ES-I3 (cell line): ENCODE measurements at regions not wholly inside any gene's neighbourhood (a gene's known extent, or its start where the extent isn't known, plus 50 kb on each side); places are given as distances from the start of the nearest gene placed in this dataset.
"Not testable (repeated sequence)": the region's sequence is repeated elsewhere in the genome, so short reads cannot be mapped to it uniquely, and the experiment has no call there.

Experiments used
- H3K36me3 ChIP-seq: 2 replicates; pipeline ENCODE4 v1.6.1; 2013; ENCODE audit warnings: mild to moderate bottlenecking, low read length, control low read depth, moderate library complexity; ENCODE audit not compliant: insufficient read depth
- H3K4me1 ChIP-seq: 2 replicates; pipeline ENCODE4 v1.6.1; 2013; ENCODE audit warnings: mild to moderate bottlenecking, control low read depth, low read length; ENCODE audit not compliant: insufficient read depth
- H3K9ac ChIP-seq: 2 replicates; pipeline ENCODE4 v1.6.1; 2013; ENCODE audit warnings: low read depth, mild to moderate bottlenecking, low read length, moderate library complexity
- H3K9me3 ChIP-seq: 2 replicates; pipeline ENCODE4 v1.6.1; 2013; ENCODE audit warnings: mild to moderate bottlenecking, low read length, moderate library complexity; ENCODE audit not compliant: control insufficient read depth, insufficient read depth

DNA sequence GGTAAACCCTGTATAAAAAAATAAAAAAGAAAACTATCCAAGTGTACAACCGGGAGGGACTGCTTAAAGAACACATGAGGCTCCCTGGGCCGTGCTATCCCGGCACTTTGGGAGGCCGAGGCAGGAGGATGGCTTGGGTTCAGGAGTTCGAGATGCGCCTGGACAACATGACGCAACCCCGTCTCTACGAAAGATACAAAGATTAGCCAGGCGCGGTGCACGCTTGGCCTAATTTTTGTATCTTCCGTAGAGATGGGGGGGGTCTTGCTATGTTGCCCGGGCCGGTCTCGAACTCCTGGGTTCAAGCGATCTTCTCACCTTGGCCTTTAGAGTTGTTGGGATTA lies 101.7 kb upstream of the VKORC1L1 start:
- not testable (repeated sequence) for H3K36me3 ChIP-seq, H3K9me3 ChIP-seq, H3K4me1 ChIP-seq
- H3K9ac ChIP-seq = peak overlapping the region; percentile 96; the same call in 1 of the 2 replicates

DNA sequence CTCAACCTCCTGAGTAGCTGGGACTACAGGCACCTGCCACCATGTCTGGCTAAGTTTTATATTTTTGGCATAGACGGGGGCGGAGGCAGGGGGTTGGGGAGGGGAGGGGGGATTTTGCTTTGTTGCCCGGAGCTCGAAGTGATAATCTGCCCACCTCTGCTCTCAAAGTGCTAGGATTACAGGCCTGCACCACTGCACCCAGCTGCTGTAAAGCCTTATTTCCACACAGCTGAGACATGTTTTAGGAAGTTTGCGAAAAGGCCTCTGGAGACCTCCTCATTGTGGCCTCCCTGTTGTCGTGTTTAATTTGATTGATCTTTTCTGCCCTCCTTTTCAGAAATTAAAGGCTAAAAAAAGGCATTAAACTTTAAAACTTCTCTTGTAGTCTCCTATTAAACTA lies 96.2 kb upstream of the VKORC1L1 start:
- not testable (repeated sequence) for H3K4me1 ChIP-seq, H3K9ac ChIP-seq, H3K9me3 ChIP-seq, H3K36me3 ChIP-seq

DNA sequence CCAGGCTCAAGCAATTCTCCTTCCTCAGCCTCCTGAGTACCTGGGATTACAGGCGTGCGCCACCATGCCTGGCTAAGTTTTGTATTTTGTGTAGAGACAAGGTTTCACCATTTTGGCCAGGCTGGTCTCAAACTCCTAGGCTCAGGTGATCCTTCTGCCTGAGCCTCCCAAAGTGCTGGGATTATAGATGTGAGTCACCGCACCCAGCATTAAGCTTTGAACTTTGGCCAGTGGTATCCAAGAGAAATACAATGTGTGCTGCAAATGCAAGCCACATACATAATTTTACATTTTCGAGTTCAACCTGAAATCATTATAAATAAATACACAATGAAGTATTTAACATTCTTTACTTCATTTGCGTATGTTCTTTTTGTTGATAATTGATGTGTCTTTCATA lies 82.9 kb upstream of the VKORC1L1 start:
- H3K9ac ChIP-seq, H3K9me3 ChIP-seq, H3K4me1 ChIP-seq, H3K36me3 ChIP-seq: not testable (repeated sequence)

DNA sequence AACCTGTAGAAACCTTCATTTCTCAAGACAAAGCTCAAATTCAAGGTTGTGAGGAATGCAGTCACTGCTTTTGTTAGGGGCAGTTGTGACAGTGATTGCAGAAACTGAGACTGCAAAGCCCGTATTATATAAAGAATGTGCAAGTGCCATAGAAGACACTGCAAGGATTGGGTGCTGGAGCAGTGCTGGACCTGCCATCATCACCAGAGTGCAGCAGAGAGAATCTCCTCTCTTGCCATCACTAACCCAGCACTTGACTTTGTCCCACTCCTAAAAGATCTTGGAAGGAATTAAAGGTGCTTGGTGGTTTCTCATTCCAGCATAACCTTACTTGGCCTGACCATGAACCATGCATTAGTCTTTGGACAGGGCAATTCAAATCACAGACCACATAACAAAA lies 81.1 kb upstream of the VKORC1L1 start:
- H3K9me3 ChIP-seq, H3K9ac ChIP-seq, H3K36me3 ChIP-seq, H3K4me1 ChIP-seq: not testable (repeated sequence)

DNA sequence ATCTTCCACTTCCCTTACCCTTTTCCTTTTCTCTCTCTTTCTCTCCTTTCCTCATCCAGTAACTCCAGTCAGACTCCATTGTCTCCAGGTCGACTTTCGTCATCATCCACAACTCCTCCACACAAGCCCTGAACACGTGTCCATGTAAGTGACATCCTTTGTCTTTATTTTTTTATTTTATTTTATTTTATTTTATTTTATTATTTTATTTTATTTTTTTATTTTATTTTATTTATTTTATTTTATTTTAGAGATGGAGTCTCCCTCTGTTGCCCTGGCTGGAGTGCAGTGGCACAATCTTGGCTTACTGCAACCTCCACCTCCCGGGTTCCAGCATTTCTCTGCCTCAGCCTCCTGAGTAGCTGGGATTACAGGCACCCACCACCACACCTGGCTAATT lies 80.1 kb upstream of the VKORC1L1 start:
- H3K9me3 ChIP-seq, H3K36me3 ChIP-seq, H3K9ac ChIP-seq, H3K4me1 ChIP-seq: not testable (repeated sequence)

DNA sequence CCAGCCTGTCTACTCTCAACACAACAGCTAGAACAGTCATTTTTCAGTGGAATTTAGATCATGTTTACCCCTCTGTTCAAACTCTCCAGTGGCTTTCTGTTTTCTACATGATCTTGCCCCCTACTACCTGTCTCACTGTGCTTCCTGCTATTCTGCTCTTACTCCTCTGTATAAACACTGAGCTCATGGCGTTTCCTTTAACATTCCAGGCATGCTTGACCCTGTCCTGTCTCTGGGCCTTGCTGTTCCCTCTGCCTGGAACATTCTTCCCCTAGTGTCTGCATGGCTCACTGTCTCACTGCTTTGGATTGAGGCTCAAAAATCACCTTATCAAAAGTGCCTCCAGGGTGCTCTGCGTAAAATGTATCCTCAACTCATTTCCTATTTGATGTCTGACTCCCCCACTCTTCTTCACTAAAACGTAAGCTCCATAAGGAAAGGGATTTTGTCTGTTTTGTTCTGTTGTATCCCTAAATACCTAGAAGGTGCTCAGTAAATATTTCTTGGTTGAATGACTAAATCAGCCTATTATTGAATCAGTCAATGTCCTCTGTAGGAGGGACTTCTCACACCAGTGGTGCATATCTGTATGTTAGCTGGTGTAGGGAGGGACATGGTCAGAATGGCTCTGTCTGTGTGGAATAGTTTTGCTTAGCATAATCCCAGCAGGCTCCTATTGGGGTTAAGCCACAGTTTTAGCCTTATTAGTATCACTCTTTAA lies 78.0 kb upstream of the VKORC1L1 start:
- H3K4me1 ChIP-seq = peaks cover 13% of the 10 kb centered on the region; the same call in 1 of the 2 replicates
- not testable (repeated sequence) for H3K9me3 ChIP-seq, H3K9ac ChIP-seq, H3K36me3 ChIP-seq

DNA sequence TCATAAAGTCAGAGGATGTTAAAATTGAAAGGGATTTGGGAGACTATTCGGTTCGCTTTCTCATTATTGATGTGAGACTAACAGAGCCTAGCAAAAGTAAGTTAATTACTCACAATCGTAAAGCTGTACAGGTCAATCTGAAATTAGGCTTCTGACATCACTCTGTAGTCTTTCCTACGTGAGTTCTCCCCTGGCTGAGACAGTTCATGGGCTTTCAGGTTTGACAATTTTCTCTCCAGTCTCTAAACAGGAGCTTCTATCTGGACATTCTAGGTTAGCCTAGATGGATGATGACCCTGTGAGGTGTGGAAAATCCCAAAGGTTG lies 77.5 kb upstream of the VKORC1L1 start:
- H3K9me3 ChIP-seq, H3K36me3 ChIP-seq, H3K9ac ChIP-seq: not testable (repeated sequence)
- H3K4me1 ChIP-seq = peaks cover 13% of the 10 kb centered on the region; the same call in 1 of the 2 replicates

DNA sequence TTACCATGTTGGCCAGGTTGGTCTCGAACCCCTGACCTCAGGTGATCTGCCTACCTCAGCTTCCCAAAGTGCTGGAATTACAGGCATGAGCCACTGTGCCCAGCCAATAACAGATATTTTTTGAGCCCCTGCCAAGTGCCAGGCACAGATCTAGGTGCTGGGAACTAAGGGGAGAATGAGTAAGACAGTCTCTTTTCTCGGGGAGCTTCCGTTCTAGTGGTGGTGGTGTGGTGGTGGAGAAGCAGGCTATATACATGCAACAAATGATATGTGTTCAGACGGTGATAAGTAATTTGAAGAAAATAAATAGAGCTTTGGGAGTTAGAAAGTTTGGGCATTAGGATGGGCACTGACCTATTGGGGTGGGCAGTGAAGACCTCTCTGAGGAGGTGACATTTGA lies 76.7 kb upstream of the VKORC1L1 start:
- H3K36me3 ChIP-seq = no peaks in the 10 kb centered on the region
- peaks cover 13% of the 10 kb centered on the region; the same call in 1 of the 2 replicates for H3K4me1 ChIP-seq
- H3K9me3 ChIP-seq = no peaks in the 10 kb centered on the region
- no peak overlapping the region for H3K9ac ChIP-seq

DNA sequence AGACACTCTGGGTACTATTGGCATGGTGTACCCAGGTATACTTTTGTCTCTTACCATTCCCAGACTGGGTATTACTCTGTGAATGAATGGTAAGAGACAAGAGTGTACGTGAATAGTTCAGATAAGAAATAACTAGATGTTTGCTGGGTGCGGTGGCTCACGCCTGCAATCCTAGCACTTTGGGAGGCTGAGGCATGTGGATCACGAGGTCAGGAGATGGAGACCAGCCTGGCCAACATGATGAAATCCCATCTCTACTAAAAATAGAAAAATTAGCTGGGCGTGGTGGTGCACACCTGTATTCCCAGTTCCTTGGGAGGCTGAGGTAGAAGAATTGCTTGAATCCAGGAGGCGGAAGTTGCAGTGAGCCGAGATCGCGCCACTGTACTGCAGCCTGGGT lies 75.8 kb upstream of the VKORC1L1 start:
- H3K36me3 ChIP-seq, H3K9ac ChIP-seq, H3K9me3 ChIP-seq: not testable (repeated sequence)
- peaks cover 13% of the 10 kb centered on the region; the same call in 1 of the 2 replicates for H3K4me1 ChIP-seq

DNA sequence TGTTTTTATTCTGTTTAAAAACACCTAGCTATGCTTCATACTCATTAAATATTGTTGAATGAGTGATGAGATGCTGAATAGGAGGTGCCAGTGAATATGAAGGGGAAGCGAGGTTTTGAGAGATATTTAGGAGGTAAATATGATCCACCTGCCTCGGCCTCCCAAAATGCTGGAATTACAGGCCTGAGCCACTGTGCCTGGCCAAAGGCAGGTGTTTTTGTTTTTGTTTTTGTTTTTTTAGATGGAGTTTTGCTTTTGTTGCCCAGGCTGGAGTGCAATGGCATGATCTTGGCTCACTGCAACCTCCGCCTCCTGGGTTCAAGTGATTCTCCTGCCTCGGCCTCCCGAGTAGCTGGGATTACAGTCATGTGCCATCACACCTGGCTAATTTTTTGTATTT lies 75.3 kb upstream of the VKORC1L1 start:
- H3K9me3 ChIP-seq, H3K9ac ChIP-seq, H3K36me3 ChIP-seq: not testable (repeated sequence)
- H3K4me1 ChIP-seq = peaks cover 13% of the 10 kb centered on the region; the same call in 1 of the 2 replicates

DNA sequence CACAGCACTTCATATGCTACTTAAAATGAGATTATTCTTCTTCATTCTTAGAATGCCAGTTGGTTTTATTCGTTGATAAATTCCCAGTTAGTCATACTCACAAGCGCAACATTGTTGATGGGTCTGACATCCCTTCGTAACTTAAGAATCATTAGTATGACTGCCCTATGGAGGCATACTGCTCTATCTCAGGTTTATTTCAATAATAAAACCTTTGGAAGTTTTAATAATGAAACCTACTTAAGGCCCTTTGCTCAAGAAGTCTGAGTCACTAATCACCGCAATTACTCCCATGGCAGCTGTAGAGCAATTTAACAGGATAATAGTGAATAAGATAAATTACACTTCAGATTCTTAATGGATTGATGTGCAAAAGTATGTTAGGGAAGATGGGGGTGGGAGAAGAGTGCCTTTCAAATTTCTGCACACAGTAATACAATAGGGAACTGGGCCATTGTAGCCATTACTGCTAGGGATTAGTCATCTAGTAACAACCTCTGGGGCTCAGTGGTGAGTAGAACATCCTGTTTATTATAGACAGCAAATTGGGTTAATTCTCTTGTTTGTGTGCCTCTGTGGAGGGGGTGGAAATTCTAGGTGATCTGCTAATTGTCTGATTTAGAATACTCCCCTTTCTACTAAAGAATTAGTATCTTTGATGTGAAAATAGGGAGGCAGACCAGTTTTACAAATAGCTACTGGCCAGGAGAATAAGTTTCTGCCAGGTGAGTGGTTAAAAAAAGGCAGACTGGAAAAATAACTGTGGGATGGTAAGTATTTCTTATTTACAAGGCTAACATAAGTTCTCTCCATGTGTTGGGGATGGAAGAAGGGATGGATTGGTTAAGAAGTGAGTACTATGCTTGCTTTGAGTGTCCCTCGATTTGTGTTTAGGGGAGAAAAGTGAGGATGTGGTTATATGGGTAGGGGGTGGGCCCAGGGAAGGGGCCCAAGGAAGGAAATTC lies 74.5 kb upstream of the VKORC1L1 start:
- H3K36me3 ChIP-seq = no peaks in the 10 kb centered on the region
- H3K9ac ChIP-seq = no peak overlapping the region
- H3K4me1 ChIP-seq = peaks cover 13% of the 10 kb centered on the region; the same call in 1 of the 2 replicates
- no peaks in the 10 kb centered on the region for H3K9me3 ChIP-seq

DNA sequence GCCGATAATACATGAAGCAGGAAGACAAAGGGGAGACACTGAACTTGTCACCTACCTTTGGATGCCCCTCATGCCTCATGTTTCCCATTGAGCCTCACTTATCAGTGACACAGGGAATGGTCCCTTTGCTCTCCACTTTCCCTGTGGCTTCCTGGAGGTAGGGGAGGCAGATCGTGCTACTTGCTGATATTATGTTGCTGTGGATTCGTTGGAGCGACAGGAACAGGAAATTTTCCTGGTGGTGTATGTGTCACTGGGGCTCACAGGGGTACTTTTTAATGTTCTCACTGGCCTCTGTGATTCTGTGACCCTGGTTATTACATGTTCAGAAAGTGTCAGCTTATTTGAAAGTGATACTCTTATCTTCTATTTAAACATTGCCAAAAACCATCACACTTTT lies 72.7 kb upstream of the VKORC1L1 start:
- H3K36me3 ChIP-seq, H3K9ac ChIP-seq, H3K9me3 ChIP-seq, H3K4me1 ChIP-seq: not testable (repeated sequence)

DNA sequence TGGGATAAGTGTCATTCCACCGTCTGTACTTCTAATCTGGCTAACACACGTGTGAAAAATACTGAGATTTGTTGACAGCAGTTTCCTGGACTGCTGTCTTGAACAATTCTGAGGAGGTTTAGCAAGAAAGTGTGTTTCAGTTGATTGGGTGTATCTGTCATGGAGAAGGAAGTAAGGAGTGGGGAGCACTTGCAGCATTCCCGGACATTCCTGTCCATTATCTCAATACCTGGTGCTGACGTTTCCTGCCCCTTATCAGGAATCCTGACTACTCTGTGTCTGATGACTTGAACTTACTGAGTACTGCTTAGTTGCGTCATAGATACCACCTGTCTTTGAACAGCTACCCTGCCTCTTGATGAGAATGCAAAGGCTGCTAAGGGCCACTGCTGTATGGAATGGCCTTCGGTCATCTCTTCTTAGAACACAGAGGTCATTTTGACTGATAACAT lies 72.0 kb upstream of the VKORC1L1 start:
- Histone ChIP-seq H3K36me3 (no peaks in the 10 kb centered on the region), H3K4me1 (peaks cover 9% of the 10 kb centered on the region; the same call in 1 of the 2 replicates), H3K9me3 (no peaks in the 10 kb centered on the region), H3K9ac (no peak overlapping the region)

DNA sequence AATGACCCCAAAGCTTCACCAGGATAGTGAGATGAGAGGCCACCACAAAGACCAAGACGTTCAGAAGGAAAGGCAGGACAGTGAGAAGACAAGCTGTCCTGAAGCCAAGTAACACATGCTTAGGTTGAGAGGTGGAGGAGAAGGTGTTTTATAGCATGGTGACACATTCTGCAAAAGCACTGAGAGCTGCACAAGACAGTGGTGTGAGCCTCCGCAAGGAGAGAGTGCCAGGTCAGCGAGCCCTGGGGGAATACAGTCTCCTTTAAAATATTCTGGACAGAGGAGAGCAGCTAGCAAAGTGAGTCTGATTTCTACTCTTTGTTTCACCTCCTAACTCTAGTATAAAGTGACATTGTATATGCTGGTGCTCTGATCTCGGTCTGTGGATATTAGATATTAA lies 68.0 kb upstream of the VKORC1L1 start:
- H3K4me1 ChIP-seq = no peaks in the 10 kb centered on the region
- H3K9me3 ChIP-seq = no peaks in the 10 kb centered on the region; the same call in 1 of the 2 replicates
- H3K9ac ChIP-seq = no peak overlapping the region
- no peaks in the 10 kb centered on the region for H3K36me3 ChIP-seq

DNA sequence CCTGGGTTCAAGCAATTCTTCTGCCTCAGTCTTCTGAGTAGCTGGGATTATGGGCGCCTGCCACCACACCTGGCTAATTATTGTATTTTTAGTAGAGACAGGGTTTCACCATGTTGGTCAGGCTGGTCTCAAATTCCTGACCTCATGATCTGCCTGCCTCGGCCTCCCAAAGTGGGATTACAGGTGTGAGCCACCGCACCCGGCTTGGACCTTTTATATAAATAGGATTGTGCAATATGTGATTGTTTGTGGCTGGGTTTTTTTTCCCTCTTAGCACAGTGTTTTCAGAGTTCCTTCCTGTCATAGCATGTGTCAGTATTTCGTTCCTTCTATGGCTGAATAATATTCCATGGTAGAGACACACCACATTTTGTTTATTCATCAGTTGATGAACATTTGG lies 65.8 kb upstream of the VKORC1L1 start:
- not testable (repeated sequence) for H3K9me3 ChIP-seq, H3K36me3 ChIP-seq, H3K4me1 ChIP-seq, H3K9ac ChIP-seq
